ENCODE measurements at regions not wholly inside any gene's neighbourhood (a gene's known extent, or its start where the extent isn't known, plus 50 kb on each side); places are given as distances from the start of the nearest gene placed in this dataset.

- no peaks in the 10 kb centered on the region for H3K27me3 ChIP-seq (ENCODE audit: insufficient read depth, low read depth, low read length)
- H3K9me3 ChIP-seq (ENCODE audit: low read length), result no peaks in the 10 kb centered on the region
- no peak overlapping the region for H3K9ac ChIP-seq (ENCODE audit: low read length)
- no peaks in the 10 kb centered on the region for H3K36me3 ChIP-seq (ENCODE audit: insufficient read depth, low read length)
- TF ChIP-seq RAD21 (conservative IDR thresholded peaks at IDR 0.05) (no peak), POLR2AphosphoS5 (IDR thresholded peaks at IDR 0.05) (no peak), MXI1 (conservative IDR thresholded peaks at IDR 0.05; ENCODE audit: poor library complexity, severe bottlenecking) (no peak), TAF1 (IDR thresholded peaks at IDR 0.05; ENCODE audit: low read depth) (no peak), CTCF (IDR thresholded peaks at IDR 0.05; ENCODE audit: poor library complexity, severe bottlenecking) (no peak), EP300 (conservative IDR thresholded peaks at IDR 0.05; ENCODE audit: poor library complexity, severe bottlenecking) (no peak), EZH2 (IDR thresholded peaks at IDR 0.05; ENCODE audit: borderline replicate concordance, insufficient read depth, low read length, poor library complexity, severe bottlenecking) (no peak)
- no peaks in the 10 kb centered on the region for H3K9me2 ChIP-seq (ENCODE audit: insufficient read depth, low read length)
- H3K27ac ChIP-seq (ENCODE audit: low read length), result no peak overlapping the region
- H3K4me3 ChIP-seq (ENCODE audit: low read length), result no peak overlapping the region
- no peaks in the 10 kb centered on the region for H3K79me2 ChIP-seq (replicated peaks; ENCODE audit: insufficient read depth, low read length)
- no peak overlapping the region for H3K4me2 ChIP-seq (ENCODE audit: low read length)
- no peak overlapping the region for H2AFZ ChIP-seq (ENCODE audit: low read depth, low read length)
- no peaks in the 10 kb centered on the region for H3F3A ChIP-seq (ENCODE audit: insufficient read depth, low read length, poor library complexity, severe bottlenecking)
- no peaks in the 10 kb centered on the region for H4K20me1 ChIP-seq (ENCODE audit: insufficient read depth)
Observed at GRCh38 chr20:22922987-22923386, 112.1 kb upstream of the SSTR4 start.

- TF ChIP-seq RAD21 (conservative IDR thresholded peaks at IDR 0.05) (no peak), POLR2AphosphoS5 (IDR thresholded peaks at IDR 0.05) (no peak), MXI1 (conservative IDR thresholded peaks at IDR 0.05; ENCODE audit: poor library complexity, severe bottlenecking) (no peak), TAF1 (IDR thresholded peaks at IDR 0.05; ENCODE audit: low read depth) (no peak), SMC3 (conservative IDR thresholded peaks at IDR 0.05; ENCODE audit: poor library complexity) (no peak), EZH2 (IDR thresholded peaks at IDR 0.05; ENCODE audit: borderline replicate concordance, insufficient read depth, low read length, poor library complexity, severe bottlenecking) (no peak), REST (IDR thresholded peaks at IDR 0.05; ENCODE audit: borderline replicate concordance) (no peak), EP300 (conservative IDR thresholded peaks at IDR 0.05; ENCODE audit: poor library complexity, severe bottlenecking) (no peak), CTCF (IDR thresholded peaks at IDR 0.05; ENCODE audit: poor library complexity, severe bottlenecking) (no peak)
- no peaks in the 10 kb centered on the region for H3K9me2 ChIP-seq (ENCODE audit: insufficient read depth, low read length)
- H3K79me2 ChIP-seq (replicated peaks; ENCODE audit: insufficient read depth, low read length), result no peaks in the 10 kb centered on the region
- H3K9me3 ChIP-seq (ENCODE audit: low read length), result no peaks in the 10 kb centered on the region
- no peaks in the 10 kb centered on the region for H3F3A ChIP-seq (ENCODE audit: insufficient read depth, low read length, poor library complexity, severe bottlenecking)
- no peak overlapping the region for H3K27ac ChIP-seq (ENCODE audit: low read length)
- no peak overlapping the region for H3K4me2 ChIP-seq (ENCODE audit: low read length)
- H2AFZ ChIP-seq (ENCODE audit: low read depth, low read length), result no peak overlapping the region
- no peaks in the 10 kb centered on the region for H3K27me3 ChIP-seq (ENCODE audit: insufficient read depth, low read depth, low read length)
- H3K4me3 ChIP-seq (ENCODE audit: low read length), result no peak overlapping the region
- no peak overlapping the region for H3K9ac ChIP-seq (ENCODE audit: low read length)
- H4K20me1 ChIP-seq (ENCODE audit: insufficient read depth), result no peaks in the 10 kb centered on the region
- no peaks in the 10 kb centered on the region for H3K36me3 ChIP-seq (ENCODE audit: insufficient read depth, low read length)
Observed at GRCh38 chr20:22924046-22924737, 110.9 kb upstream of the SSTR4 start.

All from neural cell (in vitro differentiated cells).